K562 (cell line): ENCODE measurements at regions not wholly inside any gene's neighbourhood (a gene's known extent, or its start where the extent isn't known, plus 50 kb on each side); places are given as distances from the start of the nearest gene placed in this dataset.

Source experiments
- ATAC-seq: fragments of 200-7000 bp; cut with Tn5 transposase; 3 replicates; pipeline ENCODE4 v1.9.1; 2020; ENCODE audit warnings: moderate library complexity
- BruUV-seq: library from RNA; stranded (reverse); fragments of 400-500 nt; replicated peaks from 2 replicates; lab custom pipeline; 2021; lab: Mats Ljungman, UMichigan
- CTCF ChIA-PET: fragments of 300-600 bp; formaldehyde crosslinking; extraction: SDS; loops from one replicate; lab custom pipeline; 2021; ENCODE audit warnings: low intra/inter-chr PET ratio; lab: Yijun Ruan, JAX
- POLR2A ChIA-PET: fragments of 300-600, 350-650 bp; sonication (Branson Sonifier 250); formaldehyde crosslinking; extraction: SDS; loops from one replicate; lab custom pipeline; 2021; ENCODE audit warnings: antibody characterized with exemption, inconsistent platforms; lab: Yijun Ruan, JAX
- DNase-seq, 4 experiments: peaks; one replicate each; pipeline versions ENCODE4 v3.0.0 to v3.0.0-alpha.2; 2011 to 2018; ENCODE audit warnings: low spot score in 3 of 4, mixed read lengths in 3 of 4; ENCODE audit errors: extremely low read depth in 1 of 4
- FAIRE-seq: peaks from 2 replicates; lab custom pipeline; 2011; peaks lifted over from hg19 to GRCh38; lab: Jason Lieb, UNC
- H2AFZ ChIP-seq: 2 replicates; pipeline ENCODE4 v1.6.0; 2011; ENCODE audit warnings: low read depth, low read length, control low read depth, inconsistent platforms
- H3K27ac ChIP-seq: fragments of 200-600 bp; 3 replicates; pipeline ENCODE4 v1.8.0; 2011; ENCODE audit warnings: low read depth, mild to moderate bottlenecking, control low read depth, inconsistent platforms, low read length, moderate library complexity, mixed read lengths; ENCODE audit errors: extremely low read depth
- H3K27me3 ChIP-seq, 2 experiments: fragments of 300-600 bp in 1 of 2; 2 replicates in 1 of 2; 3 replicates in 1 of 2; pipeline versions ENCODE4 v1.6.0 to v1.8.0; 2011; ENCODE audit warnings: inconsistent platforms in 2 of 2, low read length in 2 of 2, mild to moderate bottlenecking in 1 of 2, mixed read lengths in 1 of 2, moderate library complexity in 1 of 2; ENCODE audit not compliant: control insufficient read depth in 2 of 2, insufficient read depth in 2 of 2
- H3K36me3 ChIP-seq: fragments of 300-600 bp; 3 replicates; pipeline ENCODE4 v1.8.0; 2011; ENCODE audit warnings: mild to moderate bottlenecking, low read length, inconsistent platforms; ENCODE audit not compliant: control insufficient read depth, insufficient read depth
- H3K4me1 ChIP-seq, 2 experiments: fragments of 200-600 bp in 1 of 2; replicated peaks in 1 of 2; 2 replicates in 1 of 2; 3 replicates in 1 of 2; pipeline versions ENCODE4 v1.5.1 to v1.8.0; 2011; ENCODE audit warnings: inconsistent platforms in 2 of 2, low read length in 2 of 2, mild to moderate bottlenecking in 1 of 2, mixed read lengths in 1 of 2, moderate library complexity in 1 of 2; ENCODE audit not compliant: control insufficient read depth in 2 of 2, insufficient read depth in 2 of 2
- H3K4me2 ChIP-seq: 2 replicates; pipeline ENCODE4 v1.6.1; 2011; ENCODE audit warnings: low read length, control low read depth, inconsistent platforms, mixed read lengths; ENCODE audit not compliant: insufficient read depth
- H3K4me3 ChIP-seq: fragments of 200-600 bp; sonication (generic), shearing (Covaris generic); 2 replicates; pipeline ENCODE4 v1.5.1; 2016; ENCODE audit warnings: control low read depth, inconsistent platforms
- H3K79me2 ChIP-seq: fragments of 200-600 bp; 3 replicates; pipeline ENCODE4 v1.8.0; 2011; ENCODE audit warnings: low read length, inconsistent platforms; ENCODE audit not compliant: control insufficient read depth, insufficient read depth
- H3K9ac ChIP-seq, 2 experiments: 2 replicates each; pipeline versions ENCODE4 v1.6.0 to v1.6.1; 2011; ENCODE audit warnings: low read depth in 2 of 2, low read length in 2 of 2, control low read depth in 1 of 2, inconsistent platforms in 1 of 2, mild to moderate bottlenecking in 1 of 2, mixed read lengths in 1 of 2; ENCODE audit not compliant: insufficient read depth in 1 of 2
- H3K9me1 ChIP-seq: one replicate; pipeline ENCODE4 v1.6.0; 2011; ENCODE audit warnings: inconsistent platforms, mild to moderate bottlenecking, low read length, moderate library complexity; ENCODE audit not compliant: control insufficient read depth, insufficient read depth
- H3K9me3 ChIP-seq: replicated peaks from 2 replicates; pipeline ENCODE4 v1.5.1; 2011; ENCODE audit warnings: low read depth, low read length, inconsistent platforms; ENCODE audit not compliant: control insufficient read depth, insufficient read depth
- H4K20me1 ChIP-seq: replicated peaks from 2 replicates; pipeline ENCODE4 v1.6.1; 2011; ENCODE audit warnings: low read length, inconsistent platforms, mixed read lengths; ENCODE audit not compliant: control insufficient read depth, insufficient read depth
- BDP1 ChIP-seq: IDR thresholded peaks from 3 replicates; pipeline ENCODE4 v1.6.1; 2011; ENCODE audit not compliant: insufficient read length, insufficient read depth
- CXXC5 ChIP-seq: fragments of 250-450 bp; sonication (Bioruptor Pico); IDR thresholded peaks from 2 replicates; pipeline ENCODE4 v1.8.0; 2022; ENCODE audit warnings: inconsistent platforms, mild to moderate bottlenecking, moderate library complexity
- DLX4 ChIP-seq: fragments of 250-450 bp; sonication (Bioruptor Pico); IDR thresholded peaks from 2 replicates; pipeline ENCODE4 v1.6.1; 2021; ENCODE audit warnings: mild to moderate bottlenecking
- EZH2 ChIP-seq: IDR thresholded peaks from 2 replicates; pipeline ENCODE4 v1.6.1; 2012; ENCODE audit warnings: low read depth, mild to moderate bottlenecking, inconsistent platforms, low read length, borderline replicate concordance
- KLF10 ChIP-seq: fragments of 250-450 bp; sonication (Bioruptor Pico); IDR thresholded peaks from 2 replicates; pipeline ENCODE4 v1.6.1; 2021; ENCODE audit warnings: matching md5 sums
- KLF6 ChIP-seq: fragments of 250-450 bp; sonication (Bioruptor Pico); IDR thresholded peaks from 2 replicates; pipeline ENCODE4 v1.4.0; 2020; ENCODE audit warnings: mild to moderate bottlenecking, moderate library complexity, borderline replicate concordance
- NCOA4 ChIP-seq: fragments of 450-650 bp; IDR thresholded peaks from 2 replicates; pipeline ENCODE4 v1.6.1; 2018; ENCODE audit warnings: mild to moderate bottlenecking; ENCODE audit not compliant: partially characterized antibody
- POLR2AphosphoS5 ChIP-seq: IDR thresholded peaks from 2 replicates; pipeline ENCODE4 v1.6.1; 2011; ENCODE audit warnings: mild to moderate bottlenecking, low read depth, low read length, moderate library complexity; ENCODE audit not compliant: control insufficient read depth, insufficient read depth
- RAD21 ChIP-seq, 2 experiments: fragments of 250-450 bp in 1 of 2; fragments of 450-650 bp in 1 of 2; sonication (Bioruptor Pico) in 1 of 2; formaldehyde crosslinking in 1 of 2; IDR thresholded peaks in 1 of 2; conservative IDR thresholded peaks in 1 of 2; 2 replicates each; pipeline versions ENCODE4 v1.4.0 to v1.8.0; 2020 to 2022; ENCODE audit warnings: mild to moderate bottlenecking in 2 of 2, moderate library complexity in 1 of 2
- ZFX ChIP-seq: sonication (generic); formaldehyde crosslinking; IDR thresholded peaks from 2 replicates; pipeline ENCODE4 v1.8.0; 2022; ENCODE audit warnings: mild to moderate bottlenecking, missing genetic modification reagents, moderate library complexity
- ZNF165 ChIP-seq: fragments of 250-450 bp; sonication (Bioruptor Pico); IDR thresholded peaks from 2 replicates; pipeline ENCODE4 v1.4.0; 2020; ENCODE audit warnings: borderline replicate concordance
- ZNF282 ChIP-seq: sonication (generic); formaldehyde crosslinking; IDR thresholded peaks from 2 replicates; pipeline ENCODE4 v1.8.1; 2023; ENCODE audit warnings: missing genetic modification reagents
- WGBS: fragments of 100-300 bp; shearing (Covaris generic); methylation state at CpG from one replicate; pipeline ENCODE4 v1.1.6; 2016; ENCODE audit warnings: low coverage, mixed read lengths; ENCODE audit not compliant: insufficient coverage; ENCODE audit errors: missing lambda C conversion rate; 5-methylcytosine and 5-hydroxymethylcytosine counted together
- in situ Hi-C: fragments of 300-500 bp; cut with MboI; formaldehyde crosslinking; loops from 4 replicates; pipeline ENCODE4 v1.15.0; 2018; ENCODE audit warnings: inconsistent platforms, mixed read lengths
- intact Hi-C: fragments of 100-400 bp; cut with micrococcal nuclease; formaldehyde crosslinking; loops from 2 replicates; pipeline ENCODE4 v1.14.2; 2022
- TF ChIP-seq, protein P1 (sequence below): sonication (generic); formaldehyde crosslinking; IDR thresholded peaks from 2 replicates; pipeline ENCODE4 v1.4.0; 2020; ENCODE audit warnings: mild to moderate bottlenecking, missing genetic modification reagents

- ATAC-seq (no peak), DNase-seq (no peak)
Measured at GRCh38 chr20:52826722-52827121, 145.4 kb upstream of the TSHZ2 start.

More at GRCh38 chr20:52826722-52827121, 145.4 kb upstream of the TSHZ2 start:
- Histone ChIP-seq H3K36me3 (no peaks in the 10 kb centered on the region), H3K9me1 (no peaks in the 10 kb centered on the region), H3K27me3 (no peaks in the 10 kb centered on the region), H3K27ac (no peak overlapping the region), H2AFZ (no peak overlapping the region), H3K79me2 (no peaks in the 10 kb centered on the region), H4K20me1 (no peaks in the 10 kb centered on the region), H3K4me3 (no peak overlapping the region), H3K4me2 (no peak overlapping the region), H3K9ac (no peak overlapping the region), H3K4me1 (no peaks in the 10 kb centered on the region), H3K9me3 (no peaks in the 10 kb centered on the region)
- FAIRE-seq = no peak
- ChIA-PET POLR2A (no interaction called here), CTCF (no interaction called here)
- 4% methylated on average over 3 of the region's 3 CpGs for WGBS
- intact Hi-C loops = no loop called here
- no TSS peak for BruUV-seq
- TF ChIP-seq ZFX (CRISPR knock-in tag) (no peak), EZH2 (no peak), CXXC5 (CRISPR knock-in tag) (no peak), POLR2AphosphoS5 (no peak), RAD21 (CRISPR knock-in tag; conservative IDR thresholded peaks at IDR 0.05 in 1 of 2, IDR thresholded peaks at IDR 0.05 in 1 of 2) (no peak), ZNF165 (CRISPR knock-in tag) (no peak), KLF10 (CRISPR knock-in tag) (no peak), DLX4 (CRISPR knock-in tag) (no peak), BDP1 (no peak), ZNF282 (CRISPR knock-in tag) (no peak), NCOA4 (no peak), KLF6 (no peak)
- TF ChIP-seq, protein P1, sequence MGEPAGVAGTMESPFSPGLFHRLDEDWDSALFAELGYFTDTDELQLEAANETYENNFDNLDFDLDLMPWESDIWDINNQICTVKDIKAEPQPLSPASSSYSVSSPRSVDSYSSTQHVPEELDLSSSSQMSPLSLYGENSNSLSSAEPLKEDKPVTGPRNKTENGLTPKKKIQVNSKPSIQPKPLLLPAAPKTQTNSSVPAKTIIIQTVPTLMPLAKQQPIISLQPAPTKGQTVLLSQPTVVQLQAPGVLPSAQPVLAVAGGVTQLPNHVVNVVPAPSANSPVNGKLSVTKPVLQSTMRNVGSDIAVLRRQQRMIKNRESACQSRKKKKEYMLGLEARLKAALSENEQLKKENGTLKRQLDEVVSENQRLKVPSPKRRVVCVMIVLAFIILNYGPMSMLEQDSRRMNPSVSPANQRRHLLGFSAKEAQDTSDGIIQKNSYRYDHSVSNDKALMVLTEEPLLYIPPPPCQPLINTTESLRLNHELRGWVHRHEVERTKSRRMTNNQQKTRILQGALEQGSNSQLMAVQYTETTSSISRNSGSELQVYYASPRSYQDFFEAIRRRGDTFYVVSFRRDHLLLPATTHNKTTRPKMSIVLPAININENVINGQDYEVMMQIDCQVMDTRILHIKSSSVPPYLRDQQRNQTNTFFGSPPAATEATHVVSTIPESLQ = no peak
- in situ Hi-C loops = no loop called here
